ENCODE measurements at regions not wholly inside any gene's neighbourhood (a gene's known extent, or its start where the extent isn't known, plus 50 kb on each side); places are given as distances from the start of the nearest gene placed in this dataset.

GRCh38 chr6:80544555-80544954, 438.1 kb downstream of the BCKDHB start:
- no peak for TF ChIP-seq CTCF (IDR thresholded peaks at IDR 0.05)

GRCh38 chr6:80543598-80544222, 437.2 kb downstream of the BCKDHB start:
- no peak for TF ChIP-seq CTCF (IDR thresholded peaks at IDR 0.05)

GRCh38 chr6:80543151-80543550, 436.7 kb downstream of the BCKDHB start:
- TF ChIP-seq CTCF (IDR thresholded peaks at IDR 0.05) = no peak

- no peak for TF ChIP-seq CTCF (IDR thresholded peaks at IDR 0.05)
Observed at GRCh38 chr6:80541886-80542285, 435.4 kb downstream of the BCKDHB start.

- TF ChIP-seq CTCF (IDR thresholded peaks at IDR 0.05) = no peak
Observed at GRCh38 chr6:80541181-80541580, 434.7 kb downstream of the BCKDHB start.

GRCh38 chr6:80540700-80541099, 434.2 kb downstream of the BCKDHB start:
- no peak for TF ChIP-seq CTCF (IDR thresholded peaks at IDR 0.05)

GRCh38 chr6:80537118-80537972, 430.9 kb downstream of the BCKDHB start:
- no peak for TF ChIP-seq CTCF (IDR thresholded peaks at IDR 0.05)
